ENCODE measurements at regions not wholly inside any gene's neighbourhood (a gene's known extent, or its start where the extent isn't known, plus 50 kb on each side); places are given as distances from the start of the nearest gene placed in this dataset.

DNA sequence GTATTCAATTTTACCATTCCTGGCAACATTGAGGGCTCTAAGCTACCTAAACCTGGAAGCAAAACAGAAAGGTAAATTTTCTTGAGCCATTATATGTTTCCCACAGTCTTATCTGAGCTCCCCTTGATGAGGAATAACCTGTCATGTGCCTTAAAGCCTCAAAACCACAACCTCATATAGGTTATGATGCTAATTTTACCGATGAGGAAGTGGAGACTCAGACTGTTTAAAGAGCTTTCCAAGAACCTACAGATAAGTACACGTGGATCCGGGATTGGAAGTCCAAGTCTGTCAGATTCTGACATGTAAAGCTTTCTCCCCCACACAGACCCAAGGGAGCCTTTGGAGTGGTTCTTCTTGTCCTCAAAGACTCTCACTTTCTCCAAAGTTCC lies 140.5 kb downstream of the SEMA6D start:
- Histone ChIP-seq H3K4me3 (ENCODE audit: control insufficient read depth in 2 of 3, extremely low read depth in 1 of 3, insufficient read depth in 2 of 3, low read depth in 1 of 3, low read length in 3 of 3) (no peak overlapping the region), H3K4me2 (ENCODE audit: control insufficient read depth, extremely low read depth, insufficient read depth, low read depth, low read length) (no peak overlapping the region), H3K27me3 (ENCODE audit: control insufficient read depth, extremely low read depth, insufficient read depth, low read length) (no peaks in the 10 kb centered on the region), H3K27ac (ENCODE audit: control insufficient read depth, insufficient read depth, low read length) (no peak overlapping the region), H2AFZ (ENCODE audit: control insufficient read depth, low read length) (no peak overlapping the region), H3K9me1 (ENCODE audit: control insufficient read depth, extremely low read depth, insufficient read depth, low read length) (no peaks in the 10 kb centered on the region), H3K4me1 (ENCODE audit: control insufficient read depth, extremely low read depth, insufficient read depth, low read length) (no peaks in the 10 kb centered on the region), H3K9me3 (ENCODE audit: control insufficient read depth, low read depth, low read length) (no peaks in the 10 kb centered on the region), H3K79me2 (ENCODE audit: control insufficient read depth, insufficient read depth, low read length) (no peaks in the 10 kb centered on the region), H3K36me3 (ENCODE audit: control insufficient read depth in 2 of 2, extremely low read depth in 1 of 2, insufficient read depth in 2 of 2, low read length in 2 of 2) (no peaks in the 10 kb centered on the region), H4K20me1 (ENCODE audit: control insufficient read depth, extremely low read depth, insufficient read depth, low read length) (no peaks in the 10 kb centered on the region), H3K9ac (ENCODE audit: control insufficient read depth, extremely low read depth, insufficient read depth, low read length) (no peak overlapping the region)
- no peak for TF ChIP-seq EZH2 (IDR thresholded peaks at IDR 0.05; ENCODE audit: low read length)
- TF ChIP-seq, protein P1, sequence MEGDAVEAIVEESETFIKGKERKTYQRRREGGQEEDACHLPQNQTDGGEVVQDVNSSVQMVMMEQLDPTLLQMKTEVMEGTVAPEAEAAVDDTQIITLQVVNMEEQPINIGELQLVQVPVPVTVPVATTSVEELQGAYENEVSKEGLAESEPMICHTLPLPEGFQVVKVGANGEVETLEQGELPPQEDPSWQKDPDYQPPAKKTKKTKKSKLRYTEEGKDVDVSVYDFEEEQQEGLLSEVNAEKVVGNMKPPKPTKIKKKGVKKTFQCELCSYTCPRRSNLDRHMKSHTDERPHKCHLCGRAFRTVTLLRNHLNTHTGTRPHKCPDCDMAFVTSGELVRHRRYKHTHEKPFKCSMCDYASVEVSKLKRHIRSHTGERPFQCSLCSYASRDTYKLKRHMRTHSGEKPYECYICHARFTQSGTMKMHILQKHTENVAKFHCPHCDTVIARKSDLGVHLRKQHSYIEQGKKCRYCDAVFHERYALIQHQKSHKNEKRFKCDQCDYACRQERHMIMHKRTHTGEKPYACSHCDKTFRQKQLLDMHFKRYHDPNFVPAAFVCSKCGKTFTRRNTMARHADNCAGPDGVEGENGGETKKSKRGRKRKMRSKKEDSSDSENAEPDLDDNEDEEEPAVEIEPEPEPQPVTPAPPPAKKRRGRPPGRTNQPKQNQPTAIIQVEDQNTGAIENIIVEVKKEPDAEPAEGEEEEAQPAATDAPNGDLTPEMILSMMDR (optimal IDR thresholded peaks at IDR 0.05 in 1 of 3, IDR thresholded peaks at IDR 0.05 in 1 of 3, conservative IDR thresholded peaks at IDR 0.05 in 1 of 3; ENCODE audit: extremely low read depth in 1 of 3, insufficient read depth in 2 of 3, low read length in 3 of 3), result no peak
- FAIRE-seq (no peak), DNase-seq (ENCODE audit: low read depth, low spot score) (no peak)
- dilution Hi-C loops (cut with MboI; ENCODE audit: extremely low pct_ligation_motif_present, low sequenced_read_pairs), result no loop called here

DNA sequence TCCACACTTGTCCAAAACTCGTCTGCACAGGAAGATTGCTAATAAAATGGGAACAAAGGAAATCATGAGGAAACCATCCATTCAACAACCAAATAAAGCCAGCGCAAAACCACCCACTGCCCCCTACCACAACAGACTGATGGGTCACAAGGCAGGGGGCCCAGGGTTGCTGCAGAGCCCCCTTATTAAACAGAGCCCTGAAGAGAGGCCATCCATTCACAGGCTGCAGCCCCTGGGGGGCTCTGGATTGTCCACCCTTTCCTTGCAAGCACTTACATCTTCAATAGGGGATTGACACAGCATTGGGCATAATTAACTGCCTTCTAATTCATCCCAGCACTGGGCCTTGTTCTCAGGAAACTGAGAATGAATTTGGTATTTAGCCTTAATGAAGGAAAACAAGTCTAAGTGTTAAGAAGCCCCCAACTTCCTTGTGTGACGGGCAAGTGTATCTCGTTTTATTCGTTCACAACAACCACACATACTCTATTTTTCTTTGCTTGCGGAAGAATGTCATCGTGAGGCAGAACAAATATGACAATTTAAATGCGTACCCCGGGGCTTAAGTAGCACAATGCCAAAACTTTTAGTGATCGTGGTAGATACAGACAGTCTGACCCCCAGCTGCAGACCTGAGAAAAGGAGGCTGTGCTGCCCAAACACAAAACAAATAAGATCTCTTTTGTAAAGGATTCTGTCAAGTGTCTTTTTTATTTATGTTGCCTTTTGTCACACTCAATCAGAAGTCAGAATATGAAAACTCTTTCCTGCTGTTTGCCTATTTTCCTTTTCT lies 144.0 kb downstream of the SEMA6D start:
- no peak overlapping the region for H3K27ac ChIP-seq (ENCODE audit: control insufficient read depth, insufficient read depth, low read length)
- dilution Hi-C loops (cut with MboI; ENCODE audit: extremely low pct_ligation_motif_present, low sequenced_read_pairs), result no loop called here
- no peaks in the 10 kb centered on the region for H3K9me3 ChIP-seq (ENCODE audit: control insufficient read depth, low read depth, low read length)
- no peak overlapping the region for H3K4me2 ChIP-seq (ENCODE audit: control insufficient read depth, extremely low read depth, insufficient read depth, low read depth, low read length)
- no peak overlapping the region for H3K9ac ChIP-seq (ENCODE audit: control insufficient read depth, extremely low read depth, insufficient read depth, low read length)
- H3K4me1 ChIP-seq (ENCODE audit: control insufficient read depth, extremely low read depth, insufficient read depth, low read length), result no peaks in the 10 kb centered on the region
- no peaks in the 10 kb centered on the region for H3K79me2 ChIP-seq (ENCODE audit: control insufficient read depth, insufficient read depth, low read length)
- no peaks in the 10 kb centered on the region for H3K36me3 ChIP-seq (ENCODE audit: control insufficient read depth in 2 of 2, extremely low read depth in 1 of 2, insufficient read depth in 2 of 2, low read length in 2 of 2)
- no peaks in the 10 kb centered on the region for H3K9me1 ChIP-seq (ENCODE audit: control insufficient read depth, extremely low read depth, insufficient read depth, low read length)
- no peak for FAIRE-seq
- no peak for DNase-seq (ENCODE audit: low read depth, low spot score)
- TF ChIP-seq EZH2 (IDR thresholded peaks at IDR 0.05; ENCODE audit: low read length), result no peak
- TF ChIP-seq, protein P1 (optimal IDR thresholded peaks at IDR 0.05 in 1 of 3, IDR thresholded peaks at IDR 0.05 in 1 of 3, conservative IDR thresholded peaks at IDR 0.05 in 1 of 3; ENCODE audit: extremely low read depth in 1 of 3, insufficient read depth in 2 of 3, low read length in 3 of 3), result no peak
- H4K20me1 ChIP-seq (ENCODE audit: control insufficient read depth, extremely low read depth, insufficient read depth, low read length), result no peaks in the 10 kb centered on the region
- no peak overlapping the region for H2AFZ ChIP-seq (ENCODE audit: control insufficient read depth, low read length)
- no peak overlapping the region for H3K4me3 ChIP-seq (ENCODE audit: control insufficient read depth in 2 of 3, extremely low read depth in 1 of 3, insufficient read depth in 2 of 3, low read depth in 1 of 3, low read length in 3 of 3)
- H3K27me3 ChIP-seq (ENCODE audit: control insufficient read depth, extremely low read depth, insufficient read depth, low read length), result no peaks in the 10 kb centered on the region
